GM13976 (cell line): ENCODE measurements at regions not wholly inside any gene's neighbourhood (a gene's known extent, or its start where the extent isn't known, plus 50 kb on each side); places are given as distances from the start of the nearest gene placed in this dataset.

Source experiments
- DNase-seq: peaks from one replicate; pipeline ENCODE4 v3.0.0; 2012; ENCODE audit warnings: low spot score
- CTCF ChIP-seq: IDR thresholded peaks from 2 replicates; pipeline ENCODE4 v1.5.1; 2012; ENCODE audit warnings: borderline replicate concordance, mild to moderate bottlenecking; ENCODE audit not compliant: insufficient read depth; ENCODE audit errors: extremely low read depth, missing control alignments, control extremely low read depth
- in situ Hi-C: fragments of 300-500 bp; cut with MboI; formaldehyde crosslinking; loops from one replicate; pipeline ENCODE4 v1.12.0; 2022; ENCODE audit warnings: low sequenced_read_pairs, mixed read lengths, inconsistent platforms; ENCODE audit not compliant: unreplicated experiment

DNA sequence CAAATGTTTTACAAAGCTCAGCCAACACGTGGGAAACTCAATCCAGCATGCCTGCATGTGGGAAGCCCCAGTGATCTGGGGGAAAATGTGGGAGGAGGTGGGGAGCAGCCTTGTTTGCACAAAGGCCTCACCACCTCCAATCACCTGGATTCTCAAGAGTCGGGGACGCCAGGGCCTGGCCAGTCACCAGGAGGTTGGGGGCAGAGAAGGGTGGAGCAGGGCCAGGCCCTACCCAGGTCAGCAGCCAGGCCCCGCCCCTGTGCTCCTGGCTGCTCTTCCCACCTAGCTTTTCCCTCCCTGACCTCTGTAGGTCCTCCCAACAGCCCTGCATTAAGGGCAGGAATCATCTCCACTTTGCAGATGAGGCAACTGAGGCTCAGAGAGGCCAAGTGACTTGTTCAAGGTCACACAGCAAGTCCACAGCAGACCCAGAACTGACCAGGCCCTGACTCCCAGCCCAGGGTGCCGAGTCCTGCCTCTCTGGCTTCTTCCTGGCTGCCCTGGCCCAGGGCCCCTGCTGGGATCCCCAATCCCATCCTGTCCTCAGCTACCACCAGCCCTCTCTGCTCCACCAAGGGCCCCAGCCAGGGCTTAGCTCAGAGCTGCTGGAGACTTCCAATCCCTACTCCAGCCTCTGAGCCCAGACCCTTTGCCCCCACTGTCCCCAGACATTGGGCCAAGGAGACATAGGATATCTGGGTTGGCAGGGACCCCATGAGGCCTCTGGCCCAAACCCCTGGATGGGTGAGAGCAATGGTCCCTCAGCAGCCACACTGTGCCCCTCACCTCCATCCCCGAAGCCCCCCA is 508.6 kb downstream of the PTPRU start:
- no peak for DNase-seq
- no peak for TF ChIP-seq CTCF
- in situ Hi-C loops = no loop called here

DNA sequence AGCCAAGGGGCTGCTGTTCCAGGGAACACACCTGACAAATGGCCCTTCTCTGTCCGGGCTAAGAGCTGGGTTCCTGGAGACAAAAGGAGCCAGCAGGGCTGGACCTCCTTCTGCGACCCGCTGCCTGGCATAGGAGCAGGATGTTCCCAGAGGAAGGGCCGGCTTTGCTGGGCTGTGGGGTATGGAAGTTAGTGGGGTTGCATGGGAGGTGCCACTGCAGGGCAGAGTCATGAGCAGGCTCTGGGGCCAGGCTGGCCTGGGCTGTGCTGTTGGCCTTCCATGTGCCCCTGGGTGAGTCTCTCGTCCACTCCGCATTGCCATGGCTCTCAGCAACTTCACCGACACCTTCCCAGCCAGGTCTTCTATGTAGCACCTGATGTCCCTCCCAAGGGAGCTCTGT is 507.6 kb downstream of the PTPRU start:
- in situ Hi-C loops = no loop called here
- TF ChIP-seq CTCF = no peak
- DNase-seq = no peak

DNA sequence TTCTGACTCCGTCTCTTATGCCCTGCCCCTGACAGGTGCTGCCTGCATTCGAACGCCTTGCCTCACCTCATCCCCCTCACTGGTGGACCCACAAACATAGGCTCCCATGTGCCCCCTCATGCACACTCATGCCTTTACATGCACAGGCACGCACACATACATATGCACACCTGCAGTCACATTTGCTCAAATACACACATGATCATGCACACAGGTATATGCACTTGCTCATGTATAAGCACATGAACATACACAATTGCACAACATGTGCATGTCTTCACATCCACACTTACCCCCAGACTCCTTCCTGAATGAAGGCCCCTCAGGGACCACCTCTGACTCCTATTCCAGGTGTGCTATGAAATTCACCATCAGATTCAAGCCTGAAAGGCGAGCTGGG is 506.9 kb downstream of the PTPRU start:
- DNase-seq = no peak
- no peak for TF ChIP-seq CTCF
- in situ Hi-C loops = no loop called here

DNA sequence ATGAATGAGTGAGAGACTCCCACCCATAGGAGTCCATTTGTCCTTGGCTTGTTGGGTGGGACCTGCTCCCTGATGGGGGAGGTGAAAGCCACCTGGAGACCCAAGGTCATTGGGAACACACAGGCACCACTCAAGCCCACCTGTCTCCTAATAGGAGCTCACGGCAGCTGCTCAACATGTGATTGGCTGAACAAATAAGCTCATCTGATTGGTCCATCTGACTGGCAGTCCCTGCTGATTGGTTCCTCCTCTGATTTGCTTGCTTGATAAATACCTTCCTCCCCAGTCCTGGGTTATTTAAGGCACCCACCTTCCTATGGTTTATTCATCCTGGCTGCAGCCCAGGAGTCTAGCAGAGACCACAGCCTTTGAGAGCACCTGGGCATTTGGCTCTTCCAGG is 502.9 kb downstream of the PTPRU start:
- no peak for TF ChIP-seq CTCF
- no peak for DNase-seq

DNA sequence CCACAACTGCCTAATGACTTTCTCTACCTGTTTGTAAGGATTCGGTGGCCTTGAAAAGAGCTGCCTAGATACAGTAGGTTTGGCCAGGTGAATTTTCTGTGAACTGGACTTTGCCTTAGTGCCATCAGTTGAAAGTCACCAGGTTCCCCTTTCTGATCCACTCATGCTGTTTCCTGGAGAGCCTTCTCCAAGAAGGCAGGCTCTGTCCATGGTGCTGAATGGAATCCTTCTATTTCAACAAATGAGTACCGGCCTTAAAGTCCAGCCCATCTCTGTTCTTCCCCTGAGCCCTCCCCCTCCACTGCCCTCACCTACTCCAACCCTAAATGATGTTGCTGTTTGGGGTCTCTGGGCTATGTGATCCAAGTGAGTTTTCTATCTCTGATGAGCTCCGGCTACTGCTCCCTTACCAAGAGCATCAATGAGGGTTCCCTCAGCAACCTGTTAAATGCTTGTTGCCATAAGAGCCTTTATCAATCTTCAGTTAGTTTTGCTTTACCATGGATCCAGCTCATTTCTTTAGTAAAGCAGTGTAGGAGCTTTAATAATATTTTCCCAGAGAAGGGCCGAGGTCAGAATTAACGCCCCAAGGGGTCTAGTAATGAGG is 500.4 kb downstream of the PTPRU start:
- no peak for TF ChIP-seq CTCF
- in situ Hi-C loops = no loop called here
- no peak for DNase-seq

More for the DNA sequence above, 502.9 kb downstream of the PTPRU start:
- in situ Hi-C loops = no loop called here

DNA sequence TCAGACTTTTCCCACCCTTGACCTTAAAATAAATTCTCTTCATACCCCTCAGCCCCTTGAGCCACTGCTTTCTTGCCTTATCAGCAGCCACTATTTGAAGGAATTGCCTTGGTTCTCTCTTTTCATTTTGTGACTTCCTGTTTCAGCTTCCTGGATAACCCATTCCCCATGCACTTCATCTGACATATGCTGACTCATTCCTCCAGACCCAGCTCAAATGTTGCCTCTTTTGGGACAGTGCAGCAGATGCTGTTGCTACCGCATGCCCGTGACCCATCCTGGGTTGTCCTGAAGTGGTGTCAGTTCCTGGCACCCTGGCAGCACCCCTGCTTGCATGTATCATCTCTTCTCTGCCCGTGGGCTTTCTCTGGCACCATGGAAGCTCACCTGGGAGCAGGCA is 496.1 kb downstream of the PTPRU start:
- in situ Hi-C loops = no loop called here
- no peak for TF ChIP-seq CTCF
- no peak for DNase-seq
